KOPT-K1 (cell line): ENCODE measurements at regions not wholly inside any gene's neighbourhood (a gene's known extent, or its start where the extent isn't known, plus 50 kb on each side); places are given as distances from the start of the nearest gene placed in this dataset.

ENCODE experiments used
- H3K27ac ChIP-seq: fragments of 200-600 bp; sonication (generic); 2 replicates; pipeline ENCODE4 v1.5.1; 2016; ENCODE audit warnings: antibody characterized with exemption, mild to moderate bottlenecking, low read depth, low read length; ENCODE audit not compliant: poor library complexity, severe bottlenecking
- H3K36me3 ChIP-seq: fragments of 200-600 bp; sonication (generic); 2 replicates; pipeline ENCODE4 v1.5.1; 2017; ENCODE audit warnings: antibody characterized with exemption, mild to moderate bottlenecking, low read length, moderate library complexity; ENCODE audit not compliant: insufficient read depth
- H3K9me3 ChIP-seq: fragments of 200-600 bp; sonication (generic); 2 replicates; pipeline ENCODE4 v1.5.1; 2017; ENCODE audit warnings: antibody characterized with exemption, low read length, mild to moderate bottlenecking; ENCODE audit not compliant: insufficient read depth, poor library complexity, severe bottlenecking

DNA sequence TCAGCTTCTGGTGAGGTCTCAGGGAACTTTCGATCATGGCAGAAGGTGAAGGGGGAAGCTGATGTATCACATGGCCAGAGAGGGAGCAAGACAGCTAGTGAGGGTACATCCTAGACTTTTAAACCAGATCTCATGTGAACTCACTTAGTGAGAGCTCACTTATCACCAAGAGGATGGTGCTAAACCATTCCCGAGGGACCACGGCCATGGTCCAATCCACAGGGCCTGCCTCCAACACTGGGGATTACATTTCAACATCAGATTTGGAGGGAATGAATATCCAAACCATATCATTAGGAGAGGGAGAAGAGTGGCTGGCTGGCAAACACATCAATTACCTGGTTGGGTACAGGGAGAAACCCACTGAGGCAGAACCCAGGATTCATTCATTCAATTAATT lies 75.7 kb upstream of the HAAO start:
- H3K36me3 ChIP-seq, result no peaks in the 10 kb centered on the region
- peaks cover 7% of the 10 kb centered on the region for H3K9me3 ChIP-seq
- H3K27ac ChIP-seq, result no peak overlapping the region

DNA sequence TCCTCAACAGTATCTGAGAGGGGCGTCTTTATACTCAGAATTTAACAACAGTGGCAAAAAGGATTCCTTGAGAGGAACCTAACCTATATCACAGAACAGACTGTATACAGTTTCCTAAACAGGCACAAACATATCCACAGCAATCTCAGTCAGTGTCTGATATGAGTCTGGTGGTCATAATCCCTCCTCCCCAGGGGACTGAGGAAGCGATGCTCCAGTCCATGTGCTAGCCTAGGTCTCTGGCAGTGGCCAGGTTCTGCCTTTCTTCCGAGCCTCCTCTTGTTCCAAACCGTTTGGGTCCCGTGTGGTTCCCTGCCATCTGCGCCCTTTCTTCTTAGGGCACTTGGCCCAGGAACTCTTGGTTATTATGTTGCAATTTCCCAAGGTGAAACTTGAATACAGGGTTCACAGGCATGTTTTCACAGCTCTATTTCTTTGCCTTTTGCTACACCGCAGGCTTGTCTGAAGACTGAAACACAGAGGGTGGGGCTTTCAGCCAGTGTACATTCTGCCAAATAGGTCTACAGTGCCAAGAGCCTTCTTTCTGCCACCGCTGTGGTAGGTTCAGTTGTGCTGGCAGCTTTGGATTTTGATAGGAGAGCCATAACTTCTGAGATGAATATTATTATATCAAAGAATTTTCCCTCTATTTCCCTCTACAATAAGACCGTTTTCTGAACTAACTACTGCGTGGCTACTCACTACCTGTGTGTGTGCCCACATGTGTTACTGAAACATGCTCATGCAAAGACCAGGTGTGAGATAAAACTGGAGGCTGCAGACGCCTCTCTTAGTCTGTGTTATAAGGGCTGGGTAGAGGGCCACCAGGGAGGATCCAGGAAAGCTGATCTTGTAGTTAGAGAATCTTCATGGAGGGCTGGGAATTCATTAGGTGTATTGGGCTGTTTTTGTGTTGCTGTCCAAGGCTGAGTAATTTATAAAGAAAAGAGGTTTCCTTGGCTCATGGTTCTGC lies 75.0 kb upstream of the HAAO start:
- Histone ChIP-seq H3K9me3 (peaks cover 7% of the 10 kb centered on the region), H3K27ac (no peak overlapping the region), H3K36me3 (no peaks in the 10 kb centered on the region)

DNA sequence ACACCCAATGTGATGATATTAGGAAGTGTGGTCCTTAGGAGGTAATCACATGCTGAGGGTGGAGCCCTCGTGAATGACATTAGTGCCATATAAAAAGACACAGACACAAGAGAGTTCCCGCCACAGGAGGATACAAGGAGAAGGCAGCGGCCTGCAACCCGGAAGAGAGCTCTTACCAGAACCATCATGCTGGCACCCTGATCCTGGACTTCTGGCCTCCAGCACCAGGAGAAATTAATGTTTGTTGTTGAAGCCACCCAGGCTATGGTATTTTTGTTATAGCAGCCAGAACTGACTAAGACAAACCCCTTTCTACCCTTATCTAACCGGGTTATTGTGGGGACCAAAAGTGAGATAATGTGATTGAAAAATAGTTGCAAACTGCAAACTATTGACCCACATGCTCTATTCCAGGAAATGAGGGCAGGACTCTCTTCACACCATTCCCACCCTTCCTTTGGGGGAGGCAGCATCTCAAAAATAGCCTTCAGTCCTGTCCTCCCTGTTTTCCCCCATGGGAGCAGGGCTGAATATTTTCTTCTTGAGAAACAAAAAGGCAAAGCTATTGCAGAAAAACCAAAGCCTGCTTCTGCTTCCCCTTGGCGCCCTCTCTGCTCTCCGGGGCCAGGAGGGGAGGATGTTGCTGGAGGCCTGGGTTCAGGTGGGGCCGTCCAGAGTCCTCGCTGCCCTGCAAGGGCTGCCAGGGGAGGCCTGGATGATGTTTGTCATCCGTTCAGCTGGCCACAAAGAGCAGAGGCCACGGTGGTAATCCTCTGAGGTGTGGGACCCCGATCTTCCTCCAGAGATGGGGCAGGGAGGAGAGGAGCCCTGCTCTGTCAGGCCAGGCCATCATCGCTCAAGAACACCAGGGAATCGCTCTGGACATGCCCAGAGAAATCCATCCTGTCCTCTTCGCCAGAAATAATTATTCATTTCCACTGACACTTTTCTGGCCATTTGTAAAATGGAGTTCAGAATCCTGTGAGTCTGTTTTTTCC lies 73.8 kb upstream of the HAAO start:
- H3K36me3 ChIP-seq, result no peaks in the 10 kb centered on the region
- no peak overlapping the region for H3K27ac ChIP-seq
- peaks cover 7% of the 10 kb centered on the region for H3K9me3 ChIP-seq

DNA sequence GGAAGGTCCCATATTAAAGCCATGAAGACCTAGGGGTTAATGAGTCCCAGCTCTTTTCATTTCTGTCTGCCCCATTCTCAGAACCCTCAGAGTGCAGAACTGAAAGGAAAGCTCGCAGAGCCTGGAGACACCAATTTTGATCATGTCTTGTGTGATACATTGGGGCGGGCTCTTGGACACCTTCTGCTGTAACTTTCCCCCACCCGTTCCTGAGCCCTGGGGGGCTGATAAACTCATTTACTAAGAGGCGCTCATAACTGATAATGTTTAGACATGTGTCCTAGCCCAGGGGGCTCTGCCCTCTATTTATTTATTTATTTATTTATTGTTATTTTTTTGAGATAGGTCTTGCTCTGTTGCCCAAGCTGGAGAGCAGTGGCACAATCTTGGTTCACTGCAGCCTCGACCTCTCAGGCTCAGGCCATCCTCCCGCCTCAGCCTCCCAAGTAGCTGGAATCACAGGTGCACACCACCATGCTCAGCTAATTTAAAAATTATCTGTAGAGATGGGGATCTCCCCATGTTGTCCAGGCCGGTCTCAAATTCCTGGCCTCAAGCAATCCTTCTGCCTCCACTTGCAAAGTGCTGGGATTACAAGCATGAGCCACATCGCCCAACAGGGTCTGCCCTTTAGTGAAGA lies 72.4 kb upstream of the HAAO start:
- H3K9me3 ChIP-seq, result peaks cover 7% of the 10 kb centered on the region
- no peaks in the 10 kb centered on the region for H3K36me3 ChIP-seq
- H3K27ac ChIP-seq, result no peak overlapping the region

DNA sequence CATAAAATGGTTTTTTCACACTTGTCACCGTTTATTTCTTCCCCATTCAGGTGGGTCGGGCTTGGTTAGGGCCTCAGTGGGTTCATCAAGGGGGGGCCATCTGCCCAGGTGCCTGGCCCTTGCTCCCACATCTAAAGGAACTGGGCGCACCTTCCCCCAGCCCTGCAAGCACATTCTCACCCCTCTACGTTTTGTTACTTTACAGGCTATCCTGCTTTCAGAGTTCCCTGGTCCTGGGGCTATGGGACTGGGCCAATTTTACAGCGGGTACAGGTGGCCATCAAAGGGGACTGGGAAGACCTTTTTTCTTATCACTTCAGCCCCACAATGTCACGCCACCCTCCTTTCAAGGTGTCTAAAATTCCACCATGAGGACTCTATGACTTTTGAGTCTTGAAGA lies 71.8 kb upstream of the HAAO start:
- no peaks in the 10 kb centered on the region for H3K36me3 ChIP-seq
- H3K9me3 ChIP-seq, result peaks cover 7% of the 10 kb centered on the region
- H3K27ac ChIP-seq, result no peak overlapping the region

DNA sequence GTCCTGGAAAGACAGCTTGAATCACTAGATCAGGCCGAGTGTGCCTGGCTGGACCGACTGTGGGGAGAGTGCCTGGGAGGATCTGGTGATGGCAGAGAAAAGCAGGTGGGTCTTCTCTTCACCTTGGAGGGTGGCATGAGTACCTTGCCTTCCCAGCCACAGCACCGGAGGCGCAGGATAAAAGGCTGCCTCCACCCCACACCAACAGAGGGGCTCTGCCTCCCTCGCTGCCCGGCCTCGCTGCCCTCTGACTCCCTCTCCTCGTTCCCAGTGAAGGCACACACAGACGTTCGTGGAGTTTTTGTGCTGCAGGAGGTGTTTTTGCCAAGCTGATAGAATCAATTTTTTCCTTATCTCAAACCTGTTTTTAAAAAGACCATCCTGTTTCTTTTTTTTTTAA lies 71.4 kb upstream of the HAAO start:
- Histone ChIP-seq H3K36me3 (no peaks in the 10 kb centered on the region), H3K9me3 (peaks cover 3% of the 10 kb centered on the region), H3K27ac (no peak overlapping the region)

DNA sequence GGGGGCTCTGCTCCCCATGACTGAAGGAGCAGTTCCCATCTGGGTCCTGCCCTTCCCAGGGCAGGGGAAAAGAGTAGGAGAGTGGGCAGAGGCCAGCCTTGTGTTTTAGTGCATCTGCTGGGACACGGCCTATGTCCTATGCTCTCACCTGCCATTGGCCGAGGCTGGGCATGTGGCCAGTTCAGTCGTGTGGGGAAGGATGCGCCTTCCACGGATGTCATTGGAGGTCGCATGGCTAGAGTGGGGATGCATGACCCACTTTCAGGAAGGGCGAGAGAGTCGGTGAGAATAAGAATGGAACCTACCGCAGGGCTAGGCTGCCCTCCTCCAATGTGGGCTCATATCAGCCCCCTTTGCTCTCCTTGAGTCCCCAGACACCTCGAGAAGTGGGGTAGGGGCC lies 70.9 kb upstream of the HAAO start:
- Histone ChIP-seq H3K36me3 (no peaks in the 10 kb centered on the region), H3K9me3 (no peaks in the 10 kb centered on the region), H3K27ac (no peak overlapping the region)

DNA sequence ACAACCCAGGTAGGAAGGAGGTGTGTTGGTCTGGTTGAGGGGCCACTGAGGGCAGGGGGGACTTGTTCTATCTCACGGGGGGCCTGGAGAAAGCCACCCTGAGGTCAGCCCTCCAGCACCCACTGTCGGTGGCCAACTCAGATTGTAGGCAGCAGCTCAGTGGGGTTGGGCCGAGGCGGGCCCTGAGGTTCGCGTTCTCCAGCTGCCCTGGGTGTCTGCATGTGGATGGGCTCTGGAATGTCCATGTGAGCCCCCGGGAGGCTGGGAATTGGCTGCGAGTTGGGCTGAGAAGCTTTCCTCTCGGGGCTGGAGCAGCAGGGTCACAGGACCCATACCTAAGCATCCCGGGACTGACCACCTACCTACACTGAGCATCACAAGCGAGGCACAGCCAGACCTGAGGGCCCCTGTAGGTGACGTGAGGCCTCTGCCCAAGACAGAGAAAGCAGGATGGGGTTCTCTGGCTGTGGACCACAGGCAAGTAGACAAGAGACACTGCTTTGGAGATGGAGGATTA lies 70.3 kb upstream of the HAAO start:
- H3K9me3 ChIP-seq, result no peaks in the 10 kb centered on the region
- no peaks in the 10 kb centered on the region for H3K36me3 ChIP-seq
- no peak overlapping the region for H3K27ac ChIP-seq

DNA sequence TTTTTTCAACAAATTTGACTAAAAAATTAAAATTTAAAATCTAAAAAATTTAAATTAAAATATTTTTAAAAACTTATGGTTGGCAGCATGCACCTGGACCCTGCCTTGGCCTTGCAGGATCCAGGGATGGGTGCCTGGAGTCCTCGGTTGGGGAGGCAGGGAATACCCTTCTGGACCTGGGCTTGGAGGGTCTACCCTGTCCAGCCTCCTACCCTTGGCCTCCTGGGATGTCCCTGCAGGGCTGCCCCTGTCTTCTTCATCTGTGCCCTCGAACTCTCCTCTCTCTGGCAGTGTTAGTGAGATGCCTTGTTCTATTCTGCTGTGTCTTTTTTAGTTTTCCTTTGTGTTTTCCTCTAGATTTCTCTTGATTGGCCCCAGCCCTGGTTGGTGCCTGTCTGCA lies 68.9 kb upstream of the HAAO start:
- no peaks in the 10 kb centered on the region for H3K36me3 ChIP-seq
- no peak overlapping the region for H3K27ac ChIP-seq
- H3K9me3 ChIP-seq, result no peaks in the 10 kb centered on the region

DNA sequence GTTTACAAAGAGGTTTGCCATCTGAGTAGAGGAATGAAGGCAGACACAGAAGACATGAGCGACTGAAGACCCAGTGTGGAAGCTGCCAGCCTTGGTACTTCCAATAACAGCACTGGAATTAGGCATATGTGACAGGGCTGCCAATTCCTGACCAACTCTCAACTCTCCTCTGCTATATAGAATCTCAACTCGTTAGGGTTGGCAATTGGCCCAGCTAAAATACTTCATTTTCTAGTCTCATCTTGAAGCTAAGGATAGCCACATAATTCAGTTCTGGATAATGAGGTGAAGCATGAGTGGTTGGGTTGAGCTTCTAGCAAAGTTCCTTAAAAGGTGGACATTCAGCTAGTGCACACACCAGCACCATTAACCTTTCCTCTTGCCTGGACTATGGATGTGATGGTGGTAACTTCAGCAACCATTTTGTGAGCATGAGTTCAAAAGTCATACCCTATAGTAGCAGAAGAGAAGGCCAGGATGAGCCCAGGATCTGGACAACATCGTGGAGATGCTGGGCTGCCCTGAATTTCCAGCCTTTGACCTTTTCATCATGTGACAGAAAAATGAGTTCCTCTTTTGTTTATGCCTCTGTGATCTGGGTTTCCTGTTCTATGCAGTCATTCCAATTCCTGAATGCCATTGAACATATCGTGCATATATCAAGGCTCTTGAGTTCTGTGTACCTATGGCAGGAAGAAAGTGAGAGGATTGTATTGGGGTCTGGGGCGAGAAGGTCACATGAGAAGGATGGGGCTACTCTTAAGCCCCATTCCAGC lies 68.1 kb upstream of the HAAO start:
- Histone ChIP-seq H3K36me3 (no peaks in the 10 kb centered on the region), H3K27ac (no peak overlapping the region), H3K9me3 (no peaks in the 10 kb centered on the region)

DNA sequence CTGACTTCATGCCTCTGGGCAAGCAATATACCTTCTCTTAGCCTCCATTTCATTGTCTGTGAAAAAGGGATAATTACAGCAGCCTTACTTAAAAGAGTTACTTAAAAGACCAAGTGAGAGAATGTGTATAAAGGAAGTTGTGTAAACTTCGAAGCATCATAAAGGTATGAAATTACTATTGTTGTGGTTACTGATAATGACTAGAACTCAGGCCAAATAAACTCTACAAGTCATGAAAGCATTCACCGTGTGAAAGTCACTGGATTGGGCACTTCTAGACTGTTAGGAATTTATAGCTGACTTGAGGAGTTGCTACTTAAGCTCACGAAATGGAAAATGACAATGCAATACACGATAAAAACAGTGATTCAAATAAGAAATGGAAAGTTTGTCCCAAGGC lies 67.4 kb upstream of the HAAO start:
- Histone ChIP-seq H3K27ac (no peak overlapping the region), H3K9me3 (no peaks in the 10 kb centered on the region), H3K36me3 (no peaks in the 10 kb centered on the region)

DNA sequence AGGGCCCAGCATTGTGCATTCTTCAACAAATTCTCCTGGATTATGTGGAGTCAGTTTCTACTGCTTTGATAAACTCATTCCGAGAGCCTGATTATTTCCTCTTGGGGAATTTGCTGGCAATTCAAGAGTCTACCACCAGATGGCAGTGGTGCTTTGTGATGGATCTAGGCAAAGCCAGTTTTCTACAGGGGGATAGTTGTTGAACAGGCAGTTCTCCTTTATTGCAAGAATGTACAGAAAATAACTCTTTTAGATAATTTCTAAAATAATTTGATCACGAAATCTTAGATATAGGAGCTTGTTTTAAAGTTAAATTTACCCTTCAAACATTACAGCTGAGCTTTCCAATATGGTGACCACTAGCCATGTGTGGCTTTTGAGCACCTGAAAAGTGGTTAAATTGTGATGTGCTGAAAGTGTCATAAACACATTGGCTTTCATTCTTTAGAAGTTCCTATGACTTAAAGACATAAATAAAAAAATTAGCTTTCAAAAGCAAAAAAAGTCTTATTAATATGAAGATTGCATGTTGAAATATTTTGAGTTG lies 66.7 kb upstream of the HAAO start:
- no peak overlapping the region for H3K27ac ChIP-seq
- no peaks in the 10 kb centered on the region for H3K36me3 ChIP-seq
- no peaks in the 10 kb centered on the region for H3K9me3 ChIP-seq

DNA sequence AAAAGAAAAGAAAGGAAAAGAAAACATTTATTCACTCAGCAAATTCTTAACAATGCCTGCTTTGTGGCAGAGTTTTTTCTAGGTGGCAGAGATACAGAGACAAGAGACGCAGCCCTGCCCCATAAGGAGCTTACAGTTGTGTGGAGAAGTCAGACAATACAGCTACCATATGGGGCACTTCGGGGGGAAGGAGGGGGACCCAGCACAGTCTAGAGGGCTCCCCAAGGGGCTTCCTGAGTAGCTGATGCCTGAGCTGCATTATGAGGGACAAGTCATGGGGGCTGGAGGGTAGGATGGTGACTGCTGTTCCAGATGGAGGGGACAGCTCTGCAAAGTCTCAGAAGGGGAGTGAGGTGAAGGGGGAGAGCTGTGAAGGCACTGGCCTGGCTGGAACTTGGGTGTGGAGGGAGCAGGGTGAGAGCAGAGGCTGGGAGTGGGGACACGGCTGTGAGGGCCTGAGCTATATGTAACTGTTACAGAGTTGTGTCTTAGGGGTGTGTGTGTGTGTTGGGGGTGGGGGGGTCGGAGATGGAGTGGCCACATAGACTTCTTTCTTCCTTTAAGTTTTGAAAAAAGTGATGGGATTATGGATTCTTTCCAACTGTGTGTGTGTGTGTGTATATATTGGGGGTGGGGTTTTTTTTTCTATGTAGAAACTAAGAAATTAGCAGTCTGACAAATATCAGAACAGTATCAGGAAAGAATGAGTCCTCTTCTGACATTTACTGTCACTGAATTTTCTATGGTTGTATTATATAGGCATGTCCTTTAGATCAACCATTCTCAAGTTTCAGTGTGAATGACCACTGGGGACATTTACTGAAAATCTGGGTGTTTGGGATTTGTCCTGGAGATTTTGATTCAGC lies 66.0 kb upstream of the HAAO start:
- no peak overlapping the region for H3K27ac ChIP-seq
- H3K36me3 ChIP-seq, result no peaks in the 10 kb centered on the region
- H3K9me3 ChIP-seq, result no peaks in the 10 kb centered on the region
